HG02852 (cell line): ENCODE measurements at regions not wholly inside any gene's neighbourhood (a gene's known extent, or its start where the extent isn't known, plus 50 kb on each side); places are given as distances from the start of the nearest gene placed in this dataset.
"Not testable (repeated sequence)": the region's sequence is repeated elsewhere in the genome, so short reads cannot be mapped to it uniquely, and the experiment has no call there.

ENCODE experiments used
- ATAC-seq: cut with Tn5 transposase; IDR thresholded peaks from one replicate; pipeline ENCODE4 v1.9.1; 2021; ENCODE audit warnings: mild to moderate bottlenecking, moderate library complexity; ENCODE audit not compliant: unreplicated experiment

DNA sequence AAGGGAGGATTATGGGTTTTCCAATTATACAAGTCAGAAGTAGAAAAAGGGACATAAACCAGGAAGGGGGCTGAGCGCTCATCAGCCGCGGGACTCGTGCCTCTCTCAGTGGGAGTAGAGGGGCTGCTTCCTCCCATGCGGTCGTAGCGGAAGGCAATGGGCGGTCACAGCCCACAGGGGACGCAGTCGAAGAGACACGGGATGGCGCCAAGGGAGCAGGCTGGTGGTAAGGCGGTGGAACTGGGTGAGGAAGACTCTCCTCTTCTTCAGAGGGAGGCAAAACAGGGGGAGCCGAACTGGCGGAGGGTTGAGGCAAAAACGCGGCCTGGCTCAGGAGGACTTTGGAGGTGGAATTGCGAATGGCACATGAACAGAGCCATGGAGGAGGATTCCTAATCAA is 677.7 kb downstream of the TMEM121 start:
- no peak for ATAC-seq

GRCh38 chr14:106207316-106207715 is 680.9 kb downstream of the TMEM121 start:
- ATAC-seq: no peak

DNA sequence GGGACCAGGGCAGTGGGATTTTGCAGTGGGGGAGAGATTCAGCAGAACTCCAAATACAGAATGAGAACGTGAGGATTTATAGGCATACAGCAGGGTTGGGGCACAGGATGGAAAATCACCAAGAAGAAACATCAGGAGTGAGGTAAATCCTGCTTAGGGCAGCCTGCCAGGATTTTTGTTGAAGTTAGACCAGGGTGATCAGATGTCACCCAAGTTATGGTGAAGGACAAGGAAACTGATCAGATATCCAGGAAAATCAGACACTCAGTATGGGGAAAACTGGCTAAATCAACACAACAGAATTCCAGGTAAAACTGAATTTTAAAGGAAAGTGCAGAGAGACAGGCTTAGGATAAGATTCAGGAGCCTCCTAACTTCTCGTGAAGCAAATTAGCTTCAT is 682.4 kb downstream of the TMEM121 start:
- ATAC-seq: no peak

GRCh38 chr14:106209755-106210154 is 683.4 kb downstream of the TMEM121 start:
- no peak for ATAC-seq

DNA sequence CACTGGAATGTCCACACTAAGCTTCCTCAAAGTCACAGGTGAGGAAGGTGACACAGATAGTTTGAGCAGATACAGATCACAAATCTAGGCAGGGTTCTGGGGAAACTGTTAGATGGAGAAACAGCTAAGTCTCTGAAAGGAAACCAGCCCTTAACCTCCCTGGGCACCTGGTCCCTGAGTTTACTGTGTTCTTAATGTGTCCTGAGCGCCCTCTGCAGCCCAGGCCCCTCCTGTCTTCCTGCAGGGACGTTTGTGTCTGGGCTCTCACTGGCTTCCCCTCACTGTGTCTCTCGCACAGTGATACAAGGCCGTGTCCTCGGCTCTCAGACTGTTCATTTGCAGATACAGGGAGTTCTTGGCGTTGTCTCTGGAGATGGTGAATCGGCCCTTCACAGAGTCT is 684.3 kb downstream of the TMEM121 start:
- no peak for ATAC-seq

DNA sequence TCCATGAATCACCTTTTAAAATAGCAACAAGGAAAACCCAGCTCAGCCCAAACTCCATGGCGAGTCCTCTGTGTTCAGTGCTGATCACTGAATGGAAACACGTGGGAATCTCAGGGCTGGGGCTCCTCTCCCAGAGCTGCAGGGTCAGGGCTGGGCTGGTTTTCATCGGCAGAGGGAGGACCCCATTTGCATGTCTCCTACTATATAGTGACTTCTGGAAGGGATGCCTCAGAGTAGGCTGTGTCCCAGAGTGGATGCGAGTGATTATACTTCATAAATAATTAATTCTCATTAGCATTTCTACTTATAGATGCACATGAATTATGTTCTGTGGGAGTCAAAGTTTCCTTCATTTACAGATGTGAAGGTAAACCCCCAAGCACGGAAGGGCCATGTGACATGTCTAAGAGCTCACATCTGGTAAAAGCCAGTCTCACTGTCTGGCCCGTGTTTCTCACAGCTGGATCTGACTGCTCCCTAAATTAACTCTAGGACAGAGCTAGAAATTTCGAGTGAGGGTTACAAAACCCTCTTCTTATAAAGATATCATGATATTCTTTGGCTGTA is 685.0 kb downstream of the TMEM121 start:
- ATAC-seq: no peak

GRCh38 chr14:106215229-106215628 is 688.8 kb downstream of the TMEM121 start:
- no peak for ATAC-seq

DNA sequence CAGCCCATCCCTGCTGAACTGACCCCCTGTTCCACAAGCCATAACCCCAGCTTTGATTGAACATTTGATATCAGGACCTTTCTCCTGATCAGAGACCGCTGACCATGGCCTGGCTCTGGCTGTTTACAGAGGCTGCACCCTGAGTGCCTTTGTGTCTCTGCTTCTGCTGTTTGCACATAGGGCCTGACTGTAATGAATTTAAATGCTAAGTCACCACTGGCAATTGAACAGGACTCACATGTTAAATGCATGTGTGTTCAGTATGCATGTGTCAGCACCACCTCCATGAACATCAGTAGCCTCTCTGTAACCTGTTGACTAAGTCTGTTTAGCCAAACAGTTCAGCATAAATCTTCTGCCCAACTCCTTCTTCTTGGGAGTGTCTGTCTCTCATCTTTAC is 690.3 kb downstream of the TMEM121 start:
- ATAC-seq: no peak

GRCh38 chr14:106218174-106218573 is 691.8 kb downstream of the TMEM121 start:
- ATAC-seq: no peak

DNA sequence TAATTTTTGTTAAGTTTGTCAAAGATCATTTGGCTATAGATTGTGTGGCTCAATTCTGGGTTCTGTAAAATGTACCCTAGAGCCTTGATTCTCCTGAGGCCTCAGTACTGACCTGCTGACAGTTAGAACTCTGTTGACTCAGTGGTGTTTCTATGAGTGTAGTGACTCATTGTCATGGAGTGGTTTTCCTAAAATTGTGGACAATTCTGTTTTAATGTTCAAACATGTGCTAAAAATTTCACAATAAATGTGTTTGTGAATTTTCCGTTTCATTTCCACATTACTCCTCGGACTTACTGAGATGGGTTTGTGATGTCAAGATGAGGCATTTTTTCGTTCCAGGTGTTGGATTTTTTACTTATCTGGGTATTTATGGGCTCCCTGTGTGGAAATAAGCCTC is 695.9 kb downstream of the TMEM121 start:
- ATAC-seq: no peak

GRCh38 chr14:106222731-106223130 is 696.3 kb downstream of the TMEM121 start:
- ATAC-seq: no peak

- no peak for ATAC-seq
Observed at GRCh38 chr14:106227793-106228192, 701.4 kb downstream of the TMEM121 start.

DNA sequence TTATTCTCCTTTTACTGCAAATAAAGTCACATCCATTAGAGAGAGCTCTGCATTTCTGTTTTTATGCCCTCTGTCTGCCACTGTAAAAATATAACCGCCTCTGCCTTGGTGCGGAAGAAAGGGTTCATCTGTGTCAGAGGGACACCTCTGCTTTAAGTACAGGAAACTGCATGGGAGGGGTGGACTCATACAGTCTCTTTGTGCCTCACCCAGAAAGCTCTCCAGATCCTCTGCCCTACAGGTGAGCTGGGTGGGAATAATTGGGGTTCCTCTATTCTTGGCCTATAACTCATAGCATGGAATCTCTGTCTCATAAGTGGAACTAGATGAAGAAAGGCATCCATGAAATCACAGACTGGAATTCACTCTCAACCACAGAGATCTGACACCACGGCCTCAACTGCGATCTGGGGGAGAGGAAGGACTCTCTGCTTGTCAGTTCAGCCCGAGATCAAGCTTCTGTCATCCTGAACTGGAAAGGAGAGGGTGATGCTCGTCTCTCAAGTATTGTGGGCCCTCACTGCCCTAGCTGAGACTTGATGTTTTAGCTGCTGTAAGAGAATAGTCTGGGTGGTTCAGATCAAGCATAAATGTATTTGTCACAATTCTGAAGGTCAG is 702.3 kb downstream of the TMEM121 start:
- no peak for ATAC-seq

DNA sequence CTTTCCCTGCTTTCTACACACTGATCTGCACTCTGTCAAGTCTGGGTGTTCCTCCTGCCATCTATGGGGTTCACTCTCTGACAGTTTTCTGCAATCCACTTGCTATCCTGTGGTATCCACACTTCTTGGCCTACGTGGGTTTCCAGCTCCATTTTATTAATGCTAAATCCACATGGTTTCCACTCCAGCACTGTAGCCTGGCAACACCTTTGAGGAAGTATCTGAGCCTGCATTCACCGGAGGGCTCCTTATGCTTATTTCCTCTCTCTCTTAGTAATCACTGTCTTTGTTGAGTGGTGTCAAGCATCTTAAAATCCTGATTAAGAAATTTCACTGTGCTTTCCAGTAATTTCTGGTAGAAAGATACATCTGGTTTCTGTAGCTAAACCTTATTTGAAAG is 703.7 kb downstream of the TMEM121 start:
- no peak for ATAC-seq

DNA sequence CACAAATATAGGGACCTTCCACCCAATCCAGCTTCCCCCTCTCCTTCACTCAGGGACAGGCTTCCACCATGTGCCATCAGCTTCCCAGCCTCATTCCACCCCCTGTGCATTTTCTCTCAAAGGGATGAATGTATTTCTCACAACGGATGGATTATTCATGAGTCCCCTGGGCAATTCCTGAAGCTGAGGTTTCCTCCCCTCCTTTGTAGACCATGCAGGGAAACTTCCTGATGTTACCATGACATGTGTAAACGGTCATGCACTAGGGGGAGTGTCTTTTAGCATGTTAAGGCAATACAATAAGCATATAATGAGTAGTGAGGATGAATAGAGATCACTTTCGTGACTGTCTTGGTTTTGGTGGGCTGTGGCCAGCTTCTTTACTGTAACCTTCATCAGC is 706.8 kb downstream of the TMEM121 start:
- not testable (repeated sequence) for ATAC-seq

DNA sequence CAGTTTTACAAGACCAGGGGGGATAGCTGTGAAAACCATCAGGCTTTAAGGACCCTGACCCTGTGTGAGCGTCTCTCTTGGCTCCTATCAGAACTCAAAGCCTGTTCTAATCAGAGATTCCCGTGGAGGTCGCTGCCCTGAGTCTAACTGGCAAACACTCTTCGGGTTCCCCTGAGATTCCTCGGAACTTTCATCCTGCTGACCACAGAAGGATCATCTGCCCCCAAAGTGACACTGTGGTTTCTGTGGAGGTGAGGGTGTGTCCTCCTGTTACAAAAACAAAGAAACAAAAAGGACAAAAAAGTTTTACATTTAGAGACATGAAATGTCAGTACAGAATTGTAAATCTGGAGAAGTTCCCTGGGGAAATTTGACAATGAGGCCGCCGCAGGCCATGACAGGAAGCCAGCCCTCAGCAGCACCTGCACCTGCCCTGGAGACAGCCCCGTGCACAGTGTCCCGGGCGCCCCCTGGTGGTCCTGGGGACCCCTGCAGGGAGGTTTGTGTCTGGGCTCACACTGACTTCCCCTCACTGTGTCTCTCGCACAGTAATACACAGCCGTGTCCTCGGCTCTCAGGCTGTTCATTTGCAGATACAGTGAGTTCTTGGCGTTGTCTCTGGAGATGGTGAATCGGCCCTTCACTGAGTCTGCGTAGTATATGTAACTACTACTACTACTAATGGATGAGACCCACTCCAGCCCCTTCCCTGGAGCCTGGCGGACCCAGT is 708.3 kb downstream of the TMEM121 start:
- not testable (repeated sequence) for ATAC-seq

DNA sequence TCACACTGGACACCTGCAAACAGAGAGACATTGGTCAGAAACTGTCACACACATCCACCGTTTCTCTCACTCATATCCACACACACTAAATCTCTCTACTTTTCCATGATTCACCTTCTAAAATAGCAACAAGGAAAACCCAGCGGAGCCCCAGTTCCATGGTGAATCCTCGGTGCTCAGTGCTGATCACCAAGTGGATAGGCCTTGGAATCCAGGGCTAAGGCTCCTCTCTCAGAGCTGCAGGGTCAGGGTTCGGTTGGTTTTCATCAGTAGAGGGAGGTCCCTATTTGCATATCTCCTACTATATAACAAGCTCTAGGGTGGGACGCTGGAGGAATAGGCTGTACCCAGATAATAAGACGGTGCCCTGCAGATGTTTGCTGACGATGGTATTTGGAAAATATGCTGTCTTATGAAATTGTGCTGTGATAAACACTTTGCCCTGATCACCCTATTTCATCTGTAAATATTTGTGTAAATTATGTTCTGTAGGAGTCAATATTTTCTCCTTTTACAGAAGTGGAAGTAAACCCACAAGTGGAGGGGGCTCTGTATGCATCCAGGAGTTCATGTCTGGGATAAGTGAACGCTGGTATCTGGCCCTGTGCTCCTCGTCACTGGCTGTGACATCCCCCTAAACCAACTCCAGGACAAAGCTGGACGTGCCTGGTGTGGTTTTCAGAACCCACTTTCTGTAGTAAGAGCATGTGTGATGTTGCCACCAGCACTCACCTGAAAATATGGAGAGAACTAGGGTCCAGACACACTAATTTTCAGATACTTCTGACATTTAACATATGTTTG is 709.2 kb downstream of the TMEM121 start:
- no peak for ATAC-seq

DNA sequence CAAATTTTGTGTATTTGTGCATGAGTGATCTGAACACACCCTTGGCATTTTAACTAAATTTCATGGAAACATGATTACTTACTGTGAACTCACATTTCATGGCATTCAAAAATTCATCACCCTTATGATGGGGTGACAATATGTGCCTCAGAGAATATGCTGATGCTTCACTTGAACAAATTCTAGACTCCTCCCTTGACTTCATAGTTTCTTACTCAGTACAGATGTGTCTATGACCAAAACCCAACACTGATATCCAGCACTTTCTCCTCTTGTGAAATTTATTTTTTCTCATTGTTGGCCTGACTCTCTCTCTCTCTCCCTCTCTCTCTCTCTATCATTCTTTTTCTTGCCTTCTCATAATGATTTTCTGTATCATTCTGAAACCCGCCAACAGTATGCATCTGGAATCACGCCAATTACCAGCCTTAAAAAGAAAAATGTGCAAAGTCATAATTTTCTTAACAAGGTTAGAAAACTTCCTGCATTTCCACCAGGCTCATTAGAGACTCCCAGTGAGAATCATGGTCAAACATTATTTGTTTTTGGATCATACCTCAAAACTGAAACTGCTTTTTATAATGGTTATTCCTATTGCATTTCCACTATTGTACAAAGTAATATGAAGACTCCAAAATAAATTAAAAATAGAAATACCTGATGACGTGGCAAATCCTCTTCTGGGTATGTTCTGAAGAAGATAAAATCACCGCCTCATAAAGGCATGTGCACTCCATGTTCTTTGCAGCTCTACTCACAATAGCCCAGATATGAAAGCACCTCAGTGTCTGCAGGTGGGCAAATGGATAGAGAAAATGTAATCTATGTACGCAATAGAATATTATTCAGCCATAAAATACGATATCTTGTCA is 722.2 kb downstream of the TMEM121 start:
- ATAC-seq: no peak

DNA sequence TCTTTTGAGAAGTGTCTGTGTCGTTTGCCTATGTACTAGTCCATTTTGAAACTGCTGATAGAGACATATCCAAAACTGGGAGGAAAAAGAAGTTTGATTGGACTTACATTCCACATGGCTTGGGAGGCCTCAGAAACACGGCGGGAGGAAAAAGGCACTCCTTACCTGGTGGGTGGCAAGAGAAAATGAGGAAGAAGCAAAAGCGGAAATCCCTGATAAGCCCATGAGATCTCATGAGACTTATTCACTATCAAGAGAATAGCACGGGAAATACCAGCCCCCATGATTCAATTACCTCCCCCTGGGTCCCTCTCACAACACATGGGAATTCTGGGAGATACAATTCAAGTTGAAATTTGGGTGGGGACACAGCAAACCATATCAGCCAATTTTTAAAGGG is 727.6 kb downstream of the TMEM121 start:
- ATAC-seq: not testable (repeated sequence)

DNA sequence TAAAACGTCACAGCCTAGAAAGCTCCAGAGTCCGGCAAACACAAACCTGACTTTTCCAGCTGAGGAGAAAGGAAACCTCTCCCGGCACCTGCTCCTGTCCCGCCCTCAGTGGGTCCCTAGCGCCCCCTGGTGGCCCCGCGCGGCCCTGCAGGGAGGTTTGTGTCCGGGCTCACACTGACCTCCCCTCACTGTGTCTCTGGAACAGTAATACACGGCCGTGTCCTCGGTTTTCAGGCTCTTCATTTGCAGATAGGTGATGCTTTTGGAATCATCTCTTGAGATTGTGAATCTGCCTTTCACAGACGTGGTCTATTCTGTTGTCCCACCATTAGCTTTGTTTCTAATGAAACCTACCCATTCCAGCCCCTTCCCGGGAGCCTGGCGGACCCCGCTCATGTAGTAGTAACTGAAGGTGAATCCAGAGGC is 731.2 kb downstream of the TMEM121 start:
- not testable (repeated sequence) for ATAC-seq
